GM12878 (cell line): ENCODE measurements at regions not wholly inside any gene's neighbourhood (a gene's known extent, or its start where the extent isn't known, plus 50 kb on each side); places are given as distances from the start of the nearest gene placed in this dataset.

Source experiments
- ATAC-seq: fragments of 200-7000 bp; cut with Tn5 transposase; 3 replicates; pipeline ENCODE4 v1.9.1; 2020; ENCODE audit warnings: mild to moderate bottlenecking, moderate library complexity
- BruUV-seq: library from RNA; stranded (reverse); fragments of 400-500 nt; replicated peaks from 2 replicates; lab custom pipeline; 2021; lab: Mats Ljungman, UMichigan
- CTCF ChIA-PET: fragments of 300-600 bp; sonication (Branson Sonifier 250); formaldehyde crosslinking; extraction: SDS; loops from one replicate; lab custom pipeline; 2021; ENCODE audit warnings: inconsistent platforms; lab: Yijun Ruan, JAX
- POLR2A ChIA-PET: fragments of 350-600 bp; formaldehyde crosslinking; extraction: SDS; loops from one replicate; lab custom pipeline; 2021; ENCODE audit warnings: inconsistent platforms; lab: Charles Lee
- RAD21 ChIA-PET: fragments of 300-600 bp; sonication (Branson Sonifier 250); formaldehyde crosslinking; loops from one replicate; lab custom pipeline; 2023; ENCODE audit warnings: antibody characterized with exemption; ENCODE audit not compliant: unreplicated experiment; lab: Charles Lee
- SMC1A ChIA-PET: fragments of 300-600 bp; sonication (Branson Sonifier 250); formaldehyde crosslinking; loops from one replicate; lab custom pipeline; 2023; ENCODE audit not compliant: unreplicated experiment, uncharacterized antibody; lab: Charles Lee
- DNase-seq: peaks from one replicate; pipeline ENCODE4 v3.0.0-alpha.2; 2011; ENCODE audit warnings: low read depth, low spot score
- FAIRE-seq: peaks from 3 replicates; lab custom pipeline; 2011; peaks lifted over from hg19 to GRCh38; lab: Jason Lieb, UNC
- H2AFZ ChIP-seq: 2 replicates; pipeline ENCODE4 v1.6.0; 2011; ENCODE audit warnings: low read depth, low read length, control low read depth; ENCODE audit not compliant: control insufficient read depth
- H3K27ac ChIP-seq: 2 replicates; pipeline ENCODE4 v1.5.1; 2011; ENCODE audit warnings: control low read depth; ENCODE audit not compliant: control insufficient read depth, insufficient read depth
- H3K27me3 ChIP-seq, 2 experiments: replicated peaks in 1 of 2; 2 replicates each; pipeline versions ENCODE4 v1.6.0 to v1.6.1; 2011; ENCODE audit warnings: low read length in 1 of 2; ENCODE audit not compliant: control insufficient read depth in 2 of 2, insufficient read depth in 2 of 2
- H3K36me3 ChIP-seq, 2 experiments: 2 replicates each; pipeline ENCODE4 v1.5.1; 2011; ENCODE audit warnings: low read length in 1 of 2; ENCODE audit not compliant: control insufficient read depth in 2 of 2, insufficient read depth in 2 of 2
- H3K4me1 ChIP-seq: 2 replicates; pipeline ENCODE4 v1.6.1; 2011; ENCODE audit warnings: mild to moderate bottlenecking, low read length, moderate library complexity, mixed read lengths; ENCODE audit not compliant: control insufficient read depth, insufficient read depth
- H3K4me2 ChIP-seq: 2 replicates; pipeline ENCODE4 v1.6.0; 2011; ENCODE audit warnings: control low read depth; ENCODE audit not compliant: control insufficient read depth, insufficient read depth
- H3K4me3 ChIP-seq: fragments of 200-600 bp; sonication (generic); 2 replicates; pipeline ENCODE4 v1.5.1; 2016
- H3K79me2 ChIP-seq: 2 replicates; pipeline ENCODE4 v1.6.0; 2011; ENCODE audit warnings: low read length; ENCODE audit not compliant: control insufficient read depth, insufficient read depth
- H3K9ac ChIP-seq: 2 replicates; pipeline ENCODE4 v1.8.0; 2011; ENCODE audit warnings: low read length, control low read depth, mixed read lengths; ENCODE audit not compliant: control insufficient read depth, insufficient read depth
- H3K9me3 ChIP-seq: replicated peaks from 3 replicates; pipeline ENCODE4 v1.5.1; 2011; ENCODE audit warnings: mild to moderate bottlenecking, low read length; ENCODE audit not compliant: control insufficient read depth, insufficient read depth
- H4K20me1 ChIP-seq: 2 replicates; pipeline ENCODE4 v1.6.0; 2011; ENCODE audit not compliant: control insufficient read depth, insufficient read depth
- CUX1 ChIP-seq: IDR thresholded peaks from 2 replicates; pipeline ENCODE4 v1.6.1; 2012; ENCODE audit warnings: improper control_type of control experiment, low read depth, low read length; ENCODE audit not compliant: insufficient replicate concordance
- E2F4 ChIP-seq: IDR thresholded peaks from 2 replicates; pipeline ENCODE4 v1.6.1; 2012; ENCODE audit warnings: low read depth, low read length, improper control_type of control experiment
- EZH2 ChIP-seq: IDR thresholded peaks from 2 replicates; pipeline ENCODE4 v1.6.1; 2012; ENCODE audit warnings: low read depth, mild to moderate bottlenecking, control low read depth, inconsistent platforms, low read length, borderline replicate concordance; ENCODE audit not compliant: control insufficient read depth
- FOXK2 ChIP-seq: fragments of 450-650 bp; IDR thresholded peaks from 2 replicates; pipeline ENCODE4 v1.6.1; 2017; ENCODE audit warnings: mild to moderate bottlenecking, moderate library complexity
- IKZF1 ChIP-seq: fragments of 450-650 bp; conservative IDR thresholded peaks from 2 replicates; pipeline ENCODE4 v1.6.1; 2017; ENCODE audit warnings: antibody characterized with exemption, mild to moderate bottlenecking
- MTA2 ChIP-seq: fragments of 450-650 bp; IDR thresholded peaks from 2 replicates; pipeline ENCODE4 v1.6.1; 2016; ENCODE audit warnings: low read depth, mild to moderate bottlenecking, moderate library complexity
- NFIC ChIP-seq: IDR thresholded peaks from 2 replicates; pipeline ENCODE4 v1.6.1; 2012; ENCODE audit warnings: low read depth, mild to moderate bottlenecking, inconsistent platforms, low read length, moderate library complexity
- PKNOX1 ChIP-seq: fragments of 450-650 bp; IDR thresholded peaks from 2 replicates; pipeline ENCODE4 v1.6.1; 2016; ENCODE audit warnings: mild to moderate bottlenecking
- RAD21 ChIP-seq: IDR thresholded peaks from 2 replicates; pipeline ENCODE4 v1.6.1; 2011; ENCODE audit warnings: mild to moderate bottlenecking, low read depth, low read length, moderate library complexity; ENCODE audit not compliant: insufficient read depth
- SMARCA5 ChIP-seq: fragments of 450-650 bp; IDR thresholded peaks from 2 replicates; pipeline ENCODE4 v1.6.1; 2017; ENCODE audit warnings: mild to moderate bottlenecking
- ZBTB11 ChIP-seq: fragments of 450-650 bp; formaldehyde crosslinking; IDR thresholded peaks from 2 replicates; pipeline ENCODE4 v1.5.0; 2022; ENCODE audit warnings: mild to moderate bottlenecking, missing genetic modification characterization
- ZNF217 ChIP-seq: fragments of 450-650 bp; IDR thresholded peaks from 2 replicates; pipeline ENCODE4 v1.6.1; 2017; ENCODE audit warnings: antibody characterized with exemption, mild to moderate bottlenecking
- WGBS: methylation state at CpG from one replicate; pipeline ENCODE4 v1.1.6; 2016; ENCODE audit warnings: low lambda C conversion rate; ENCODE audit not compliant: insufficient replicate concordance, insufficient coverage; ENCODE audit errors: missing lambda C conversion rate; 5-methylcytosine and 5-hydroxymethylcytosine counted together
- in situ Hi-C: fragments of 300-500 bp; cut with MboI; formaldehyde crosslinking; loops from 9 replicates; pipeline ENCODE4 v1.14.3; 2018; ENCODE audit warnings: mixed read lengths
- intact Hi-C: fragments of 100-400 bp; cut with micrococcal nuclease; formaldehyde crosslinking; loops from one replicate; pipeline ENCODE4 v1.14.2; 2022; ENCODE audit not compliant: unreplicated experiment

GRCh38 chr18:6649421-6650126 lies 79.9 kb upstream of the ARHGAP28 start (continued):
- TF ChIP-seq CUX1, result no peak

- FAIRE-seq (no peak), ATAC-seq (no peak), DNase-seq (no peak)
- no peak overlapping the region for H2AFZ ChIP-seq
- ChIA-PET RAD21 (no interaction called here), CTCF (no interaction called here), POLR2A (no interaction called here), SMC1A (no interaction called here)
- no TSS peak for BruUV-seq
- no peaks in the 10 kb centered on the region for H3K4me1 ChIP-seq
- H3K27me3 ChIP-seq, result no peaks in the 10 kb centered on the region; a peak in 1 of 4 replicates
- H3K9ac ChIP-seq, result no peak overlapping the region
- H3K4me2 ChIP-seq, result no peak overlapping the region
- H3K4me3 ChIP-seq, result no peak overlapping the region
- no peaks in the 10 kb centered on the region for H4K20me1 ChIP-seq
- no peak overlapping the region for H3K27ac ChIP-seq
- in situ Hi-C loops, result no loop called here
- H3K79me2 ChIP-seq, result no peaks in the 10 kb centered on the region
- H3K9me3 ChIP-seq, result no peaks in the 10 kb centered on the region
- no peaks in the 10 kb centered on the region for H3K36me3 ChIP-seq
- intact Hi-C loops, result loop anchor here (10.0 kb wide), 1 partner anchor 65 kb away; no protein-coding TSS in a partner anchor
- WGBS, result 2% methylated on average over 3 of the region's 3 CpGs
- TF ChIP-seq SMARCA5, result no peak
- TF ChIP-seq PKNOX1, result no peak
- no peak for TF ChIP-seq MTA2
- TF ChIP-seq NFIC, result no peak
- no peak for TF ChIP-seq E2F4
- TF ChIP-seq RAD21, result no peak
- TF ChIP-seq EZH2, result no peak
- TF ChIP-seq IKZF1, result no peak
- no peak for TF ChIP-seq ZBTB11
- TF ChIP-seq FOXK2, result no peak
- no peak for TF ChIP-seq ZNF217
These were observed 79.4 kb upstream of the ARHGAP28 start for GRCh38 chr18:6650127-6650507.
